Lower leg skin (tissue), 4 donors: ENCODE measurements at regions not wholly inside any gene's neighbourhood (a gene's known extent, or its start where the extent isn't known, plus 50 kb on each side); places are given as distances from the start of the nearest gene placed in this dataset.

ENCODE experiments used
- DNase-seq, 2 donors: peaks; one replicate each; pipeline ENCODE4 v3.0.0-alpha.2; 2019; ENCODE audit warnings: low spot score in 2 of 2
- H3K4me3 ChIP-seq: fragments of 200-600 bp; sonication (generic); 2 replicates; pipeline ENCODE4 v1.5.1; 2017; ENCODE audit warnings: mild to moderate bottlenecking, low read depth; ENCODE audit not compliant: poor library complexity, severe bottlenecking
- POLR2A ChIP-seq, 2 donors: fragments of 450-650 bp; IDR thresholded peaks; one replicate each; pipeline ENCODE4 v1.6.1; 2016 to 2017; ENCODE audit warnings: antibody characterized with exemption in 2 of 2, mild to moderate bottlenecking in 1 of 2, moderate library complexity in 1 of 2
- WGBS, 2 donors: methylation state at CpG; one replicate each; pipeline ENCODE4 v1.1.5; 2018; 5-methylcytosine and 5-hydroxymethylcytosine counted together
- intact Hi-C: fragments of 100-400 bp; cut with DNase I; formaldehyde crosslinking; loops from one replicate; pipeline ENCODE4 v1.15.0; 2023; ENCODE audit warnings: low total_unique reads
- TF ChIP-seq, protein P1 (sequence below), 3 donors: fragments of 450-650 bp; IDR thresholded peaks; one replicate each; pipeline ENCODE4 v1.5.1; 2016; ENCODE audit warnings: antibody characterized with exemption in 3 of 3, mild to moderate bottlenecking in 3 of 3, moderate library complexity in 2 of 3

DNA sequence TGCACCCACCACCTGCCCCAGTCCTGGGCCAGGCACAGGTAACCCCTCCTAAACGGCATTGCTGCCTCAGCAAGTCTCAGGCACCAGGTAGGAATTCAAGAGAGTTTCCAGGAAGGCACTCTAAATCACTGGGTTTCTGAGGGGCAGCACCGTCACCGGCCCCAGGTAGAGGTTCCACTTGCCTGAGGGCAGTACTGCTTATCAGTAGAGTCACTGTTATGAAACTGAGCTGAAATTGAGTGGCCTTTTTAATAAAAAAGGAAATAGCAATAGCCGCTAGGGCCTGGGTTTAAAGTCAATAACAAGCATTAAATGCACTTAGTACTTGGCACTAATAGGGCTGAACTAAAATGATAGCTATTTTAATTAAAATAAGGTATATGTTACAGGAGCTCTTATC lies 653.7 kb downstream of the METTL4 start:
- 73 to 89% methylated on average over 4 of the region's 4 CpGs for whole genome bisulfite sequencing, 2 donors
- TF ChIP-seq, protein P1, sequence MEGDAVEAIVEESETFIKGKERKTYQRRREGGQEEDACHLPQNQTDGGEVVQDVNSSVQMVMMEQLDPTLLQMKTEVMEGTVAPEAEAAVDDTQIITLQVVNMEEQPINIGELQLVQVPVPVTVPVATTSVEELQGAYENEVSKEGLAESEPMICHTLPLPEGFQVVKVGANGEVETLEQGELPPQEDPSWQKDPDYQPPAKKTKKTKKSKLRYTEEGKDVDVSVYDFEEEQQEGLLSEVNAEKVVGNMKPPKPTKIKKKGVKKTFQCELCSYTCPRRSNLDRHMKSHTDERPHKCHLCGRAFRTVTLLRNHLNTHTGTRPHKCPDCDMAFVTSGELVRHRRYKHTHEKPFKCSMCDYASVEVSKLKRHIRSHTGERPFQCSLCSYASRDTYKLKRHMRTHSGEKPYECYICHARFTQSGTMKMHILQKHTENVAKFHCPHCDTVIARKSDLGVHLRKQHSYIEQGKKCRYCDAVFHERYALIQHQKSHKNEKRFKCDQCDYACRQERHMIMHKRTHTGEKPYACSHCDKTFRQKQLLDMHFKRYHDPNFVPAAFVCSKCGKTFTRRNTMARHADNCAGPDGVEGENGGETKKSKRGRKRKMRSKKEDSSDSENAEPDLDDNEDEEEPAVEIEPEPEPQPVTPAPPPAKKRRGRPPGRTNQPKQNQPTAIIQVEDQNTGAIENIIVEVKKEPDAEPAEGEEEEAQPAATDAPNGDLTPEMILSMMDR (IDR thresholded peaks at IDR 0.05): no peak
- no peak for TF ChIP-seq POLR2A (IDR thresholded peaks at IDR 0.05)
- no peak for DNase-seq
- intact Hi-C loops: no loop called here
- H3K4me3 ChIP-seq: no peak overlapping the region

- TF ChIP-seq, protein P1 (IDR thresholded peaks at IDR 0.05): no peak
- TF ChIP-seq POLR2A (IDR thresholded peaks at IDR 0.05): no peak
- no peak for DNase-seq
- intact Hi-C loops: no loop called here
Observed at GRCh38 chr18:1922066-1922465, 649.2 kb downstream of the METTL4 start.

GRCh38 chr18:1928711-1929110 lies 642.6 kb downstream of the METTL4 start:
- WGBS, 2 donors: 58 to 78% methylated on average over 6 of the region's 6 CpGs
- intact Hi-C loops: no loop called here
- no peak for DNase-seq
- no peak overlapping the region for H3K4me3 ChIP-seq
- TF ChIP-seq, protein P1 (IDR thresholded peaks at IDR 0.05): no peak
- TF ChIP-seq POLR2A (IDR thresholded peaks at IDR 0.05): no peak

More at GRCh38 chr18:1922066-1922465, 649.2 kb downstream of the METTL4 start:
- H3K4me3 ChIP-seq: no peak overlapping the region

DNA sequence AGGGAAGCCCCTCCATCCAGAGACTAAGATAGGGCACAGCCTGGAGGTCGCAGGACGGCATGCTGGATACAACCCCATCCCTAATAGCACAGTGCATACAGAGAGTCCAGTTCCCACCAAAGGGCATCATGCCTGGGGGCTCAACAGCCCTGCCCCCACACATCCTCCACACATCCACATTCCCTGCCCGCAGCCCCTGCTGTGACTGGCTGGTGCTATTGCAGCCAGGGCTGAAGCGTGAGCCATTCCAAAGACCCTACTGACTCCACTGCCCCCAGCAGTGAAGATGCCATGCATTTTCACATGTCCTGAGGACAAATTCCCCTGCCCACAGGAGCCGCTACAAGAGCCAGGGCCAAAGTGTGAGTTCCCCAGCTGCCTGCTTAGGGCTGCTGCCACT lies 641.6 kb downstream of the METTL4 start:
- DNase-seq: no peak
- intact Hi-C loops: no loop called here
- 85 to 98% methylated on average over 4 to 5 of the region's 5 CpGs for WGBS, 2 donors
- no peak for TF ChIP-seq POLR2A (IDR thresholded peaks at IDR 0.05)
- TF ChIP-seq, protein P1 (IDR thresholded peaks at IDR 0.05): no peak
- H3K4me3 ChIP-seq: no peak overlapping the region

GRCh38 chr18:1930291-1931270 lies 640.7 kb downstream of the METTL4 start:
- TF ChIP-seq, protein P1 (IDR thresholded peaks at IDR 0.05): no peak
- no peak for TF ChIP-seq POLR2A (IDR thresholded peaks at IDR 0.05)
- no peak for DNase-seq
- 67 to 71% methylated on average over 4 to 5 of the region's 5 CpGs for WGBS, 2 donors
- intact Hi-C loops: no loop called here
- no peak overlapping the region for H3K4me3 ChIP-seq
